Astrocyte (in vitro differentiated cells and primary cell): ENCODE measurements at regions not wholly inside any gene's neighbourhood (a gene's known extent, or its start where the extent isn't known, plus 50 kb on each side); places are given as distances from the start of the nearest gene placed in this dataset.

Experiments used
- EZH2 ChIP-seq: IDR thresholded peaks from 2 replicates; pipeline ENCODE4 v1.6.1; 2012; ENCODE audit warnings: mild to moderate bottlenecking, low read length, inconsistent platforms; ENCODE audit not compliant: insufficient read depth
- TF ChIP-seq, protein P1 (sequence below): IDR thresholded peaks from 2 replicates; pipeline ENCODE4 v1.5.1; 2011; ENCODE audit warnings: low read depth, mild to moderate bottlenecking, inconsistent platforms, low read length, moderate library complexity; ENCODE audit not compliant: insufficient read depth

DNA sequence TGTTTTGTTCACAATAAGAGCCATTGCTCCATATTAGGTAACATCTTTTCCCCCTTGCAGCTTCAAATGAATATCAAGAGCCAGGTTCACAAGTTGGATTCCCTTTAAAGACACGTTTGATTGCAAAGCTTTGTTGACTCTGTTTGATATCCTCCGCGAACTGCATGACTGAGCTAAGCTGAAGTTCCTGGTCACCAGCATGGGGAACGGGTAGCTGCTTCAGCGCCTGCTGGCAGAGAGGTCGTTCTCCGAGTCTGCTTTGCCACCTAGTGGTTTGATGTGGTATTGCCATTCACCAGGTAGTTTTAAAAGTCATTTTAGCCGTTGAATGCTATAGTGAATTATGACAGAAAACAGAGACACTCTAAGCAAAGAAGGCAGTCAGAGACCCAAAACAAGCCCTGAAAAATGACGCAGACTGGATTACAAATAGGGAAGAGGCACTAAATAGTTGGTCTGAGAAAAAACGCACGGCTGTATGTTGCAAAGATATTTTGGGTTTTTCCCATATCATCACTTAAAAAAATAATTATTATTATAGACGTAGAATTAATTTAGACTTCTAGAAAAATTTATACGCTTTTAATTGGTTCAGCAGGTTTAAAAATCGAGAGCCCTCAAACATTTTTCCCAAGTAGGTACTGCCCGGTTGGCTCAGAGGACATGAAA lies 193.5 kb upstream of the FMN2 start:
- TF ChIP-seq, protein P1, sequence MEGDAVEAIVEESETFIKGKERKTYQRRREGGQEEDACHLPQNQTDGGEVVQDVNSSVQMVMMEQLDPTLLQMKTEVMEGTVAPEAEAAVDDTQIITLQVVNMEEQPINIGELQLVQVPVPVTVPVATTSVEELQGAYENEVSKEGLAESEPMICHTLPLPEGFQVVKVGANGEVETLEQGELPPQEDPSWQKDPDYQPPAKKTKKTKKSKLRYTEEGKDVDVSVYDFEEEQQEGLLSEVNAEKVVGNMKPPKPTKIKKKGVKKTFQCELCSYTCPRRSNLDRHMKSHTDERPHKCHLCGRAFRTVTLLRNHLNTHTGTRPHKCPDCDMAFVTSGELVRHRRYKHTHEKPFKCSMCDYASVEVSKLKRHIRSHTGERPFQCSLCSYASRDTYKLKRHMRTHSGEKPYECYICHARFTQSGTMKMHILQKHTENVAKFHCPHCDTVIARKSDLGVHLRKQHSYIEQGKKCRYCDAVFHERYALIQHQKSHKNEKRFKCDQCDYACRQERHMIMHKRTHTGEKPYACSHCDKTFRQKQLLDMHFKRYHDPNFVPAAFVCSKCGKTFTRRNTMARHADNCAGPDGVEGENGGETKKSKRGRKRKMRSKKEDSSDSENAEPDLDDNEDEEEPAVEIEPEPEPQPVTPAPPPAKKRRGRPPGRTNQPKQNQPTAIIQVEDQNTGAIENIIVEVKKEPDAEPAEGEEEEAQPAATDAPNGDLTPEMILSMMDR, result peak; percentile 99
- TF ChIP-seq EZH2, result no peak
